GM12892 (cell line): ENCODE measurements at regions not wholly inside any gene's neighbourhood (a gene's known extent, or its start where the extent isn't known, plus 50 kb on each side); places are given as distances from the start of the nearest gene placed in this dataset.

ENCODE experiments used
- DNase-seq: peaks from one replicate; pipeline ENCODE4 v3.0.0; 2011; ENCODE audit not compliant: insufficient read length
- FAIRE-seq: peaks from 2 replicates; lab custom pipeline; 2011; peaks lifted over from hg19 to GRCh38; lab: Jason Lieb, UNC
- POLR2A ChIP-seq: IDR thresholded peaks from 2 replicates; pipeline ENCODE4 v1.6.1; 2011; ENCODE audit warnings: low read depth, low read length, control low read depth
- POLR2AphosphoS5 ChIP-seq: IDR thresholded peaks from 2 replicates; pipeline ENCODE4 v1.6.1; 2011; ENCODE audit warnings: low read depth, low read length, control low read depth
- TAF1 ChIP-seq: IDR thresholded peaks from 2 replicates; pipeline ENCODE4 v1.6.1; 2011; ENCODE audit warnings: low read depth, mild to moderate bottlenecking, control low read depth, low read length, borderline replicate concordance

- TF ChIP-seq POLR2AphosphoS5 (no peak), POLR2A (no peak), TAF1 (no peak)
- DNase-seq (no peak), FAIRE-seq (no peak)
Measured at GRCh38 chrX:20857746-20858145, 516.5 kb upstream of the CNKSR2 start.

- TF ChIP-seq TAF1 (no peak), POLR2A (no peak), POLR2AphosphoS5 (no peak)
- no peak for FAIRE-seq
- no peak for DNase-seq
Measured at GRCh38 chrX:20838477-20838876, 535.7 kb upstream of the CNKSR2 start.

- DNase-seq (no peak), FAIRE-seq (no peak)
- TF ChIP-seq POLR2AphosphoS5 (no peak), POLR2A (no peak), TAF1 (no peak)
Measured at GRCh38 chrX:20829665-20830491, 544.3 kb upstream of the CNKSR2 start.

- DNase-seq (no peak), FAIRE-seq (no peak)
- TF ChIP-seq TAF1 = no peak
- no peak for TF ChIP-seq POLR2A
- no peak for TF ChIP-seq POLR2AphosphoS5
Measured at GRCh38 chrX:20825984-20826383, 548.2 kb upstream of the CNKSR2 start.

- TF ChIP-seq TAF1 (no peak), POLR2A (no peak), POLR2AphosphoS5 (no peak)
- FAIRE-seq = no peak
- no peak for DNase-seq
Measured at GRCh38 chrX:20803971-20804370, 537.3 kb upstream of the RPS6KA3 start.

- DNase-seq = no peak
- FAIRE-seq = no peak
- TF ChIP-seq POLR2AphosphoS5 (no peak), POLR2A (no peak), TAF1 (no peak)
Measured at GRCh38 chrX:20802036-20802435, 535.3 kb upstream of the RPS6KA3 start.

- TF ChIP-seq POLR2AphosphoS5 = no peak
- no peak for TF ChIP-seq TAF1
- TF ChIP-seq POLR2A = no peak
- DNase-seq = no peak
- no peak for FAIRE-seq
Measured at GRCh38 chrX:20796450-20796849, 529.7 kb upstream of the RPS6KA3 start.

GRCh38 chrX:20789103-20789502, 522.4 kb upstream of the RPS6KA3 start:
- DNase-seq (no peak), FAIRE-seq (no peak)
- TF ChIP-seq POLR2A (no peak), POLR2AphosphoS5 (no peak), TAF1 (no peak)

- no peak for TF ChIP-seq POLR2A
- FAIRE-seq (no peak), DNase-seq (no peak)
Measured at GRCh38 chrX:20767346-20767745, 500.6 kb upstream of the RPS6KA3 start.

GRCh38 chrX:20756585-20756984, 489.9 kb upstream of the RPS6KA3 start:
- DNase-seq (no peak), FAIRE-seq (no peak)
- TF ChIP-seq TAF1 (no peak), POLR2AphosphoS5 (no peak), POLR2A (no peak)

GRCh38 chrX:20753076-20753475, 486.4 kb upstream of the RPS6KA3 start:
- DNase-seq (no peak), FAIRE-seq (no peak)
- TF ChIP-seq POLR2AphosphoS5 (no peak), TAF1 (no peak), POLR2A (no peak)

GRCh38 chrX:20746690-20747089, 480.0 kb upstream of the RPS6KA3 start:
- FAIRE-seq (no peak), DNase-seq (no peak)
- TF ChIP-seq TAF1 (no peak), POLR2AphosphoS5 (no peak)

GRCh38 chrX:20743046-20743445, 476.3 kb upstream of the RPS6KA3 start:
- TF ChIP-seq POLR2AphosphoS5 (no peak), POLR2A (no peak), TAF1 (no peak)
- FAIRE-seq (no peak), DNase-seq (no peak)
